BJ (cell line): ENCODE measurements at regions not wholly inside any gene's neighbourhood (a gene's known extent, or its start where the extent isn't known, plus 50 kb on each side); places are given as distances from the start of the nearest gene placed in this dataset.
A peak's percentile ranks its signal among the peaks of the same experiment; 100 is the strongest.

Experiments
- CTCF ChIA-PET: fragments of 350-600 bp; formaldehyde crosslinking; extraction: SDS; loops from one replicate; lab custom pipeline; 2021; ENCODE audit warnings: antibody characterized with exemption, inconsistent platforms; lab: Yijun Ruan, JAX
- POLR2A ChIA-PET: fragments of 300-600 bp; sonication (Branson Sonifier 250); formaldehyde crosslinking; extraction: SDS; loops from one replicate; lab custom pipeline; 2021; ENCODE audit warnings: antibody characterized with exemption; lab: Charles Lee
- DNase-seq: peaks from one replicate; pipeline ENCODE4 v3.0.0-alpha.2; 2011; ENCODE audit warnings: low read depth
- H3K27me3 ChIP-seq: 2 replicates; pipeline ENCODE4 v1.6.0; 2011; ENCODE audit warnings: low read length; ENCODE audit not compliant: control insufficient read depth, insufficient read depth
- H3K36me3 ChIP-seq: 2 replicates; pipeline ENCODE4 v1.5.1; 2011; ENCODE audit warnings: low read length; ENCODE audit not compliant: control insufficient read depth, insufficient read depth
- H3K4me3 ChIP-seq: 2 replicates; pipeline ENCODE4 v1.5.1; 2011; ENCODE audit warnings: low read depth, mild to moderate bottlenecking, control low read depth, low read length
- CTCF ChIP-seq: IDR thresholded peaks from 2 replicates; pipeline ENCODE4 v1.5.1; 2011; ENCODE audit warnings: low read depth, mild to moderate bottlenecking, control low read depth, inconsistent platforms, low read length, moderate library complexity; ENCODE audit not compliant: insufficient read depth

- POLR2A ChIA-PET: no interaction called here
- no peak for TF ChIP-seq CTCF
- no peak overlapping the region for H3K4me3 ChIP-seq
- CTCF ChIA-PET: interaction anchor here (1.0 to 4.6 kb wide), 3 partner anchors 14 to 345 kb away, joined by 3 to 27 read pairs (median 3); no protein-coding TSS in a partner anchor
- H3K36me3 ChIP-seq: no peaks in the 10 kb centered on the region
- DNase-seq: no peak
- no peaks in the 10 kb centered on the region for H3K27me3 ChIP-seq
These were observed 298.0 kb upstream of the PMFBP1 start for GRCh38 chr16:72469932-72470331.

DNA sequence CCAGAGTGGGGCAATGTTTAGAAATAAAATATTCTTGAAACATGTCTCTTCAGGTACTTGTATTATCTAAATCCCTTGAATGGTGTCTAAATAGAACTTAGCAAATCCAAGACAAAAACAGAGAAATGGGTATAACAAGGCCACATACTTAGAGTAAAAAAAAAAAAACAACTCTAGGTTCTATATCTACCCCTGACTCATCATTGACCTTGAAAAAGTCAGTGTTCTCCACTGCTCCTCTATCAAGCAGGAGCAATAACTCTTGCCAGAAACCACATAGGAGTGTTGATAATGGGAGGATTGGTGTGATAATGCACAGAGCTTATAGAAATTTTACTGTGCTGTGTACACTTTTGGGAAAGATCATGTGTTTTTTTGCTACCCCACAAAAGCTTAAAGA is 296.6 kb upstream of the PMFBP1 start:
- Histone ChIP-seq H3K4me3 (no peak overlapping the region), H3K27me3 (no peaks in the 10 kb centered on the region), H3K36me3 (no peaks in the 10 kb centered on the region)
- TF ChIP-seq CTCF: no peak
- CTCF ChIA-PET: interaction anchor here (4.6 to 6.1 kb wide), 2 partner anchors 224 to 344 kb away, joined by 27 to 96 read pairs; no protein-coding TSS in a partner anchor
- POLR2A ChIA-PET: no interaction called here
- DNase-seq: no peak

GRCh38 chr16:72467157-72467759 is 295.3 kb upstream of the PMFBP1 start:
- no peak for DNase-seq
- Histone ChIP-seq H3K36me3 (no peaks in the 10 kb centered on the region), H3K4me3 (no peak overlapping the region), H3K27me3 (no peaks in the 10 kb centered on the region)
- ChIA-PET CTCF (interaction anchor here (0.6 to 6.1 kb wide), 26 partner anchors 9 to 1818 kb away, joined by 3 to 96 read pairs (median 3); no protein-coding TSS in a partner anchor), POLR2A (no interaction called here)
- peak; percentile 77 for TF ChIP-seq CTCF

DNA sequence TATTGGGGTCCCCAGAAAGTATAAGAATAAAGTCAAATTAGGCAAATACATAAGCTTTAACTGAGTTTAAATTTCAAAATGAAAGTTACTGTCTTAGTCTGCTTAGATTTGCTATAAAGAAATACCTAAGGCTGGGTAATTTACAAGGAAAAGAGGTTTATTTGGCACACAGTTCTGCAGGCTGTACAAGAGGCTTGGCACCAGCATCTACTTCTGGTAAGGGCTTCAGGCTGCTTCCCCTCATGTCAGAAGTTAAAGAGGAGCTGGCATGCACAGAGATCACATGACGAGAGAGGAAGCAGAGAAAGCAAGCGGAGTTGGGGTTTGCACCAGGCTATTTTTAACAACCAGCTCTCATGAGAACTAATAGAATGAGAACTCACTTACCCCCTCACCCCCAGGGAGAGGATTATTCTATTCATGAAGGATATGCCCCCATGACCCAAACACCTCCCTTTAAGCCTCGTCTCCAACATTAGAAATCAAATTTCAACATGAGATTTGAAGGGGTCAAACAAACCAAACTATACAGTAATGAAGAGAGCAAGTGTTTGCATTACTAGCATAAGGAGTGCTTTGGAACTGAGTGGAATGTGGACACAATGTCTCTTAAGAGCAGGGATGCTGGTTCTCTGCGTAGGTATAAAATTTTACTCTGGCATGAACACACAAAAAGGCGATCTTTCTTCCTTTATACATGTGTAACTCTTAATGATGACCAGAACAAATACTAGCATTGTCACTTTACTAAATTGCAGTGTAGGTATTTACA is 292.8 kb upstream of the PMFBP1 start:
- Histone ChIP-seq H3K4me3 (no peak overlapping the region), H3K36me3 (no peaks in the 10 kb centered on the region), H3K27me3 (no peaks in the 10 kb centered on the region)
- POLR2A ChIA-PET: no interaction called here
- TF ChIP-seq CTCF: no peak
- no peak for DNase-seq
- CTCF ChIA-PET: interaction anchor here (0.5 to 6.1 kb wide), 5 partner anchors 8 to 340 kb away, joined by 3 to 96 read pairs (median 6); no protein-coding TSS in a partner anchor

GRCh38 chr16:72464052-72464451 is 292.1 kb upstream of the PMFBP1 start:
- CTCF ChIA-PET: interaction anchor here (0.5 to 6.1 kb wide), 4 partner anchors 9 to 339 kb away, joined by 3 to 96 read pairs (median 6); no protein-coding TSS in a partner anchor
- DNase-seq: no peak
- Histone ChIP-seq H3K36me3 (no peaks in the 10 kb centered on the region), H3K27me3 (no peaks in the 10 kb centered on the region), H3K4me3 (no peak overlapping the region)
- TF ChIP-seq CTCF: no peak
- POLR2A ChIA-PET: no interaction called here
